Dermis blood vessel endothelial cell (primary cell): ENCODE measurements at regions not wholly inside any gene's neighbourhood (a gene's known extent, or its start where the extent isn't known, plus 50 kb on each side); places are given as distances from the start of the nearest gene placed in this dataset.
A peak's percentile ranks its signal among the peaks of the same experiment; 100 is the strongest.

Source experiments
- DNase-seq: peaks from one replicate; pipeline ENCODE4 v3.0.0; 2010

GRCh38 chr1:243943671-243944428 lies 93.8 kb upstream of the AKT3 start:
- DNase-seq = no peak

GRCh38 chr1:243942196-243943150 lies 92.4 kb upstream of the AKT3 start:
- no peak for DNase-seq

GRCh38 chr1:243940451-243940850 lies 90.4 kb upstream of the AKT3 start:
- DNase-seq = no peak

- DNase-seq = peak; percentile 57
These were observed 89.3 kb upstream of the AKT3 start for GRCh38 chr1:243939167-243939848.

GRCh38 chr1:243938208-243938607 lies 88.2 kb upstream of the AKT3 start:
- DNase-seq = no peak

- no peak for DNase-seq
These were observed 83.5 kb upstream of the AKT3 start for GRCh38 chr1:243933495-243933894.

- DNase-seq = no peak
These were observed 81.9 kb upstream of the AKT3 start for GRCh38 chr1:243931957-243932356.

- DNase-seq = no peak
These were observed 81.0 kb upstream of the AKT3 start for GRCh38 chr1:243930822-243931671.

- peak; percentile 16 for DNase-seq
These were observed 77.3 kb upstream of the AKT3 start for GRCh38 chr1:243927381-243927780.

GRCh38 chr1:243926803-243927245 lies 76.8 kb upstream of the AKT3 start:
- DNase-seq = peak; percentile 93

GRCh38 chr1:243926299-243926698 lies 76.3 kb upstream of the AKT3 start:
- DNase-seq = peak; percentile 69

GRCh38 chr1:243924588-243925349 lies 74.7 kb upstream of the AKT3 start:
- DNase-seq = peak; percentile 21

- no peak for DNase-seq
These were observed 74.1 kb upstream of the AKT3 start for GRCh38 chr1:243924188-243924587.

- no peak for DNase-seq
These were observed 73.5 kb upstream of the AKT3 start for GRCh38 chr1:243923292-243924171.

GRCh38 chr1:243921111-243921510 lies 71.1 kb upstream of the AKT3 start:
- no peak for DNase-seq

- DNase-seq = peak; percentile 47
These were observed 68.0 kb upstream of the AKT3 start for GRCh38 chr1:243917863-243918565.

GRCh38 chr1:243917177-243917862 lies 67.3 kb upstream of the AKT3 start:
- peak; percentile 79 for DNase-seq

- peak; percentile 59 for DNase-seq
These were observed 66.1 kb upstream of the AKT3 start for GRCh38 chr1:243916160-243916559.

- no peak for DNase-seq
These were observed 62.3 kb upstream of the AKT3 start for GRCh38 chr1:243912347-243912746.
